Suprapubic skin (tissue), 4 donors: ENCODE measurements at regions not wholly inside any gene's neighbourhood (a gene's known extent, or its start where the extent isn't known, plus 50 kb on each side); places are given as distances from the start of the nearest gene placed in this dataset.

Source experiments
- CTCF ChIP-seq, 2 donors: fragments of 200-600 bp in 1 of 2; fragments of 450-650 bp in 1 of 2; sonication (generic) in 1 of 2; IDR thresholded peaks; one replicate each; pipeline ENCODE4 v1.5.1; 2016 to 2019; ENCODE audit warnings: antibody characterized with exemption in 2 of 2, mild to moderate bottlenecking in 1 of 2, moderate library complexity in 1 of 2
- POLR2A ChIP-seq, 2 donors: fragments of 450-650 bp; IDR thresholded peaks; one replicate each; pipeline ENCODE4 v1.6.1; 2017; ENCODE audit warnings: antibody characterized with exemption in 2 of 2, mild to moderate bottlenecking in 2 of 2, moderate library complexity in 2 of 2
- POLR2AphosphoS5 ChIP-seq, 3 donors: sonication (generic); formaldehyde crosslinking; IDR thresholded peaks; one replicate each; pipeline ENCODE4 v1.6.1; 2017; ENCODE audit warnings: antibody characterized with exemption in 3 of 3

DNA sequence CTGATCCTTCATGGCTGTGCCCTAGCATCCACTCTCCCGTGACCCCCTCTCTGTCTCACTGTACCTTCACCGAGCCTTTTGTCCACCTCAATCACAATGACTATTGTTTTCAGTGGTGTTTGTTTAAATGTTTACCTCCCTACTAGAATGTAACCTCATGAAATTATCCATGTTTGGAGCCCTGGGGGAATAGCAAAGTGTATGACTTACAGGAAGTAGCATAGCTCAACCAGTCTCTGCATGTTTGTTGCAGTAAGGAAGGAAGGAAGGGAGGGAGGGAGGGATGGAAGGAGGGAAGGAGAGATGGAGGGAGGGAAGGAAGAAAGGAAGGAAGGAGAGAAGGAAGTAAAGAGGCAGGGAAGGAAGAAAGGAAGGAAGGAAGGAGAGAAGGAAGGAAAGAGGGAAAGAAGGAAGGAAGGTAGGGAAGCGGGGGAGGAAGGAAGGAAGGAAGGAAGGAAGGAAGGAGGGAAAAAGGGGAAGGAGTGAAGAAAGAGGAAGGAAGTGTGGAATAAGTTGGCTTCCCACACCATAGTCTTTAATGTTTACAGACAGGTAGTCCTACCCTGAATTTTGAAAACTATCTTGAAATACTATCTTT is 421.4 kb downstream of the COG6 start:
- TF ChIP-seq POLR2AphosphoS5 (IDR thresholded peaks at IDR 0.05), result no peak
- TF ChIP-seq CTCF (IDR thresholded peaks at IDR 0.05), result no peak
- TF ChIP-seq POLR2A (IDR thresholded peaks at IDR 0.05), result no peak
